HG02981 (cell line): ENCODE measurements at regions not wholly inside any gene's neighbourhood (a gene's known extent, or its start where the extent isn't known, plus 50 kb on each side); places are given as distances from the start of the nearest gene placed in this dataset.
"Not testable (repeated sequence)": the region's sequence is repeated elsewhere in the genome, so short reads cannot be mapped to it uniquely, and the experiment has no call there.

Experiments used
- ATAC-seq: cut with Tn5 transposase; IDR thresholded peaks from one replicate; pipeline ENCODE4 v1.9.1; 2021; ENCODE audit warnings: mild to moderate bottlenecking, moderate library complexity; ENCODE audit not compliant: unreplicated experiment

DNA sequence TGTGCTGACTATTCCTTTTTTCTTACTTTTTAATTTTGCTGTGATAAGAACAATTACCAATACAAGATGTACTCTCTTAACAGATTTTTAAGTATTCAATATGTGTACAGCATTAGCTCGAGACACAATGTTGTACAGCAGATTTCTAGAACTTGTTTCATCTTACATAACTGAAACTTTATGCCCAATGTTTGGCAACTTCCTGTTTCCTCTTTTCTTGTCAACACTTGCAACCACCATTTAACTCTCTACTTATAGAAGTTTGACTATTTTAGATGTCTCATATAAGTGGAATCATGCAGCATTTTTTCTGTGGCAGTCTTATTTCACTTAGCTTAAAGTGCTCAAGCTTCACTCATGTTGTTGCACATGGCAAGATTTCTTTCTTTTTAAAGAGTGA lies 1426.8 kb downstream of the SLITRK5 start:
- no peak for ATAC-seq

DNA sequence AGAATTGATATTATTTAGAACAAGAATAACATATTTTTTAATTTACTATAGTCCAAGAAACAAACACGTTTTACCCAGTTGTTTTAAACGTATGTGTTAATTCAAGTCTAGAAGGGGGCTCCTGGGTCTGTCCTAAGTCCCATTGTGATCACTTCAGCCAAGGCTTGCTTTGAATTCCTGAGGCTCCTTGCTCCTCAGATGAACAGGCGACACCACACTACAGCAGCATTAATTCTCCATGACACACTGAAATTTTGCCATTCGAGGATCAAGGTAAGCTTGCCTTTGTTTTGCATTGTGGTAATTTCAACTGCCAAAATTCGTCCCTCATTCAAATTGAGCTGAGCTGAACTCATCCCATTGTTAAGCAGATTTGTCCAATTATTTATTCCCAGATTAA lies 1442.6 kb downstream of the SLITRK5 start:
- no peak for ATAC-seq

DNA sequence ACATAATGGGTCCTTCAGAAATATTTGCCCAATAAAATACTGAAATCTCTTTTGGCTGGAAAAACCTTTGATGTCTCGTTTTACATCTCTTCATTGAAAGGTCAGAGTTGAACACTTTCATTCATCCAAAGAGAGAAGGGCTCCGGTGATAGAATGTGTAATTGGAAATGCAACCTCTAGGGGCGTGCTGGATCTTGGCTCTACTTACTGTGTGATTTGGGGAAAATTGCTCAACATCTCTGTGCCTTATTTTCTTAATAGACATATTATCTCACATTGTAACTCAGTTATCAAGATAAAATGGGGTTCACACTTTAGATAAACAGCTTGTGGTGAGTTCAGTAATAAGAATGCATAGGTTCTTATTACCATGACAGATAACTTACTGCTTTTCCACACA lies 1444.1 kb downstream of the SLITRK5 start:
- ATAC-seq = no peak

DNA sequence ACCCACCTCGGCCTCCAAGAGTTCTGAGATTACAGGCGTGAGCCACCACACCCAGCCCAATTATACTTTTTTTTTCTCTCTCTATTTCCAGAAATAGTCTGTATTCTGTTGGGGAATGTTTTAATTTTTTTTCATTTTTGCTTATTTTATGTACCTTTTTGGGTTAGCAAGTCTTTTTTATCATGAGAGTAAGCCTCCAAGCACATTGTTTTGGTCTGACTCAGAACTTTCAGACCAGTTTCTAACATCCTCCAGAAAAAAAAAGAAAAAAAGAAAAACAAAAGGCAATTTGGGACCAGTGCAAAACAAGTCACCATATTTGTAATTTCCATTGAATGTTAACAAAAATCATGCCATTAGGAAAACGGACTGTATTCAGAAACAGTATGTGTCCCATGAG lies 1465.5 kb downstream of the SLITRK5 start:
- ATAC-seq = no peak

DNA sequence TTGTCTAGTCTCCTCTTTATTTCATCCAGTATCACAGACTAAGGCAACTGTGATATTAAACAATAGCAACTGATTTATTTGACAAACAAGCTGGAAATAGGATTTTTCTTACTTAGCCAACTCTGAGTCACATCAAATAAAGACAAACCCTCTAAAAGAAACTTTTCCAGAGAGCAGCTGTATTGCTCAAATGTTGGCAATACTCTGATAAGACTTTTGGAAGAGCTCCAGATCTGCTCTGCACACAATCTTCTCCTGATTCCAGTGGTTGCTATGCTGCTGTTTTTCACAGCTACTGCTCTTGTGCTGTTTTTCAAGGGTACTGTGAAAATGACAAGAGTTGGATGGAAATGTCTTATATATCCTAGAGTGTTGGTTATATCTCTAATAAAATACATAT lies 1479.2 kb downstream of the SLITRK5 start:
- ATAC-seq = no peak

DNA sequence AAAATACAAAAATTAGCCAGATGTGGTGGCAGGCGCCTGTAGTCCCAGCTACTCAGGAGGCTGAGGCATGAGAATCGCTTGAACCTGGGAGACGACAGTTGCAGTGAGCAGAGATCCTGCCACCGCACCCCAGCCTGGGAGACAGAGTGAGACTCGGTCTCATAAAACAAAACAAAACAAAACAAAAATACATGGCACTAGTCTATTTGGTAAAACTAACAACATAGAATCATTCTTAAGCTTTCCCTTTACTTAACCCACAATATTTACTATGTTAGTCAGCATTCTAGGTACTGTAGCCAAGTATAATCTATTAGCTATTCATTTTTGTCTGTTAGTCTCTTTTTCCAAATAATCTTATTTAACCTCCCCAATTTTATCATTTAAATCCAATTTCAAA lies 1482.8 kb downstream of the SLITRK5 start:
- no peak for ATAC-seq

DNA sequence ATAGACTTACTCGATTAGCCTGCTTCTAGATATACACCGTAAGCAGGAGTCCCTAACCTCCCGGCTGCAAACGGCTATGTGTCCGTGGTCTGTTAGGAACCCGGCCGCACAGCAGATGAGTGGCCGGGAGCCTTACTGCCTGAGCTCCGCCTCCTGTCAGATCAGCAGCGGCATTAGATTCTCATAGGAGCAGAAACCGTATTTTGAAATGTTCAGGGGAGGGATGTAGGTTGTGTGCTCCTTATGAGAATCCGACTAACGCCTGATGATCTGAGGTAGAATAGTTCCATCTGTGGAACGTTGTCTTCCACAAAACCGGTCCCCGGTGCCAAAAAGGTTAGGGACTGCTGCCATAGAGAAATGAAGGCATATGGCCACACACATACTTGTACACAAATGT lies 1491.9 kb downstream of the SLITRK5 start:
- ATAC-seq = no peak

DNA sequence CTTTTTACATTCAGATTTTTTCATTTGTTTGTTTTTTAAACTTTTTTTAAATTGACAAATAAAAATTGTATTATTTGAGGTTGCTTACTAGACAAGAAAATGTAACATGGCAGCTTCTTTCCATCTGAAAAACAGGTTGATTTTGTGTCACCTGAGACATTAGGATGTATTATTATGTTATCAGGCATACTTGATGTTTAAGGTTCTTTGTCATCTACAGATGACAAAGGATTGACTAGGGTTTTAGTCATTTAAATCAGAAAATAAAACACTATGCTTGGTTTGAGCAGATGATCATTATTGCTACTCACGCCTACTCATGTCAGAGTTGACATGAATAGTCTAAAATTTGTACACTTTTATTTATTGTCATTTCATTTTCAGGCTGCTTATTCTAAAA lies 1494.5 kb downstream of the SLITRK5 start:
- no peak for ATAC-seq

DNA sequence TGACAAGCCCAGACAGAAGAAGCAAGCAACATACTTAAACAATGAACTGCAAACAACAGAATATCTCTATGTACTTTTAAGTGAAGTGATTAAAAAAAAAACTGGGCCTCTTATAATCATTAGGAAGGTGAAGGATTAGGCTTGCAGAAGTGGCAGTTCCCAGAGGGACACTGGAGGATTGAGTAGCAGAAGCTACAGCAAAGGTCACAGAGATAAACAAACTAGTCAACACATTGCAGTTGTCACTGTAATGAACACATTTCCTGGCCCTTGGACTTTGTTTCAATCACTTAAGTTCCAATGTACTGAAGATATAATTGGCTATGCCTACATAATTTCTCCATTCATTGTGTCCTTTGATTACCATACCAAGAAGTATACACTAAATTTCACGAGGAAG lies 1498.8 kb downstream of the SLITRK5 start:
- no peak for ATAC-seq

DNA sequence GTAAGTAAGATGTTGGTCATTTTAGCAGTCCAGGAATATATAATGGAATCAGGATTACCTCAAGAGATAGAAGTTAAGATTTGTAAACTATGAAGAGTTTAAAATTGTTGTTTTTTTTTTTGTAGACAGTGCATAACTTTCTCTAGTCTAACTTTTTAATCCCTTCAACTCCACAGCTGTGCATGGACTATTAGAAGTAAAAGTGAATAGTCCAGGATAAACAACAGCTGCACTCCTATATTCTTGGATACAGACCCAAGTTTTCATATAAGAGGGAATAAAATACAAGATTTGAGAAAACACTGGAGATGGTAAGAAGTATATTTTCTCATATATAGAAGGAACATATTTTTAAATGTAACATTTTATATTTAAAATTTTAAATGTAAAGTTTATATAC lies 1509.9 kb downstream of the SLITRK5 start:
- ATAC-seq = no peak

DNA sequence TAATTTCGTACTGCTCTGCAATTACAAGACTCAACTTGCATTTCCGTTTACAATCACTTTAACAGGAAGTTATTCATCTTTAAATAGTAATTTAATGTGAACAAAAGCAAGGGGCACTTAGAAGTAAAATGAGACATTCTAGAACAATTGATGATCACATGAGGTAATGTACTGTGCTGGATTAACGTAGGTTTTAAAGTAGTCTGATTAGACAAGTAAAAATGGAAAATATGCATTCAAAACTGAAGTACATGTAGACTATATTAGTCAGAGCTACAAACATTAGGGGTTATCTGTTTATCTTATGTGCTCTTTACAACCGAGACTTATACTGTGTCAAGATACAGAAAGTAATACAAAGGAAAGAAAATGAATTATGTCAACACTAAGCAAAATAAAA lies 1528.0 kb downstream of the SLITRK5 start:
- ATAC-seq = no peak

DNA sequence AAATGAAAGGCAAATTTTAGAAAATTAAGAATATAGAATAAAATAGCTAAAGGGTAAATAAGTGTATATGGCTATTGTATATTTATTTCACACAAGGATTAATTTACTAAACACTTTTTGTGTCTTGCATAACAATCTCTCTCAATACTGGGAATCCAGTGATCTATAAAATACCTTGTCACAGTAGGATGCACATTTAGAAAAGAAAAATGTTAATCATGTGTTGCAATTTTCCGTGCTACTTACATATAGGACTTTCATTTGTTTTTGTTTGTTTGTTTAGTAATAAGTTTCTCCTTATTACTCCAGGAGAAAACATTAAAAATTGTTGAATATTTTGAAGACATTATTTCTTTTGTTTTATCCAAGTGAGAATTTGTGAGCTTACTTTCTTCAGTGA lies 1533.3 kb downstream of the SLITRK5 start:
- ATAC-seq = no peak

DNA sequence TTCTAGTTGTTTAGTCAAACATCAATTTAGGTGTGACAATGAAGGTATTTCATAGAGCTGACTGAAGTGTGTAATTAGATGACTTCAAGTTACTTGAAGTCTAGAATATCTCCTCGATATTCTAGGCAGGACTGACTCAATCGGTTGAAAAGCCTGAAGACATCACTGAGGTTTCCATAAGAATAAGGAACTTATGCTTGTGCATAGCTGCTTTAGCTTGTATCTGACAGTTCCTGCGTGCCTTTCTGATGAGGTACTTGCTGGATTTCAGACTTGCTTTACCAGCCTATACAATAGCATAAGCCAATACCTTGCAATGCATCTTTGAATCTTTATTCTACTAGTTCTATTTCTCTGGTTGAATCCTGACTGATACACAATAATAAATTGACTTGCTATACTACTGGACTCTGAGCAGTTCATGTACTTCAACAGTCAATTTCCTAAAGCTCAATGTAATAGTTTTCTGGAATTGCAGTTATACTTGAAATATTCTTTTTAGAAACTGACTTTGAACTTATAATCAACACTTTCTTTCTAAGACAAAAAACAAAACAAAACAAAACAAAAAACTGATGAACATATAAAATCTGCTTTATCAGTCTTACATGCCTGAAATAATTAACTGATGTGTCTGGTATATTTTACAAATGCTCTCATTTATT lies 1534.8 kb downstream of the SLITRK5 start:
- ATAC-seq = no peak

DNA sequence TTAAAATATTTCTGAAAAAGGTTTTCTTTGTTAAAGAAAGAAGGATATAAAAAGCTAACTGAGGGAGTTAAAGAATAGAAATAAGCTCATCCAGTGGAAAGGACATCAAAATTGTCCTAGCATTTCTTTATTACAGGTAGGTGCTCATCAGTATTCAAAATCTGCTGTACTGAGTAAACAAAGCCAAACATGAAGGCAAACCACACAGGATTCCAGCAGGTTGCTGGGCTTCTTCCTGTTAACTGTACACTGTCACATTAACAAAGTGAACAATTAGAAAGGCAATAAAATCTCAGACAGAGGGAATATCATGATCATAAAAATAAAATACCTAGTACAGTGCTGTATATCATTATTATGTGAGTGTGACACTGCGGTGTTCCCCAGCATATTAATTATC lies 1541.0 kb downstream of the SLITRK5 start:
- ATAC-seq = no peak

DNA sequence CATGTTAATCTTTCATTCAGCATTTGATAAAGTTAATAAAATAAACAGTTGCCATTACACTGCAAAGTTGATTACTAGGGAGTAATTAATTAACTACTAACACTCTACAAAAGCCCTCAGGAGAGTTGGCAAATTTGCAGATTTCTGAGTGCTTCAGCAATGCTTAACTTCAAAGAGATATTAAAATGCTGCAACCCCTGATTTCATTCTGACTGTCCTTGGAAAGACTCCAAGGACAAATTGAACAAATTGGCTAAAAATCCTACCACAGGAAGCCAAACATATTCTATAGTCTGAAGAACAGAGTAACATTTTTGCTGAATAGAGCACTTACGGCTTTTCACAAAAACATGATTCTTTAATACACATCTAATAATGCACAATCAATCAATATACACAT lies 1543.0 kb downstream of the SLITRK5 start:
- ATAC-seq = no peak

DNA sequence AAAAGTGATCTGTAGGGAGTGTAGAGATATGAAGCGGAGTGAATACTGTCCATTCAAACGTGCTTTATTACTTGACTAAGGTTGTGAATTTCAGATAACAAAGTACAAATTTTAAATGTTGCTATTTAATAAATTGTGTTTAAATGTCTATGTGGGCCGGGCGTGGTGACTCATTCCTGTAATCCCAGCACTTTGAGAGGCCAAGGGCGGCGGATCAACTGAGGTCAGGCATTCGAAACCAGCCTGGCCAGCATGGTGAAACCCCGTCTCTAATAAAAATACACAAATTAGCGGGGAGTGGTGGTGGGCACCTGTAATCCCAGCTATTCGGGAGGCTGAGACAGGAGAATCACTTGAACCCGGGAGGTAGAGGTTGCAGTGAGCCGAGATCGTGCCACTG lies 1544.1 kb downstream of the SLITRK5 start:
- ATAC-seq = not testable (repeated sequence)

DNA sequence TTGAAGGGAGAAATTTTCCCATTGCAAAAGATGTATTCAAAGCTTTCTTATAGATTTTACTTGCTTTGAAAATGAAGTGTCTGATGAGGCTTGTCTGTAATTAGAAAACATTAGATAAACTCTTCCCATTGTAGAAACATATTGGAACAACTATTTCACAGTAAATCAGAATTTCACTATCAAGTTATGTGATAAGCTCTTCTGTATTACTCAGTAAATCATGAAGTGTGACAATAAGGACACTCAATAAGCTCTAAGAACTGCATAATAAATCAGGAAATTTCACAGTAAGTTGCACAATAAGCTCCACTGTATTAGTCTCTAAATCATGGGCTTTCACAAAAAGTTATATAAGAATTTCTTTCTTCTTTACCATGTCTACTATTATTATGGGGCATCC lies 1546.6 kb downstream of the SLITRK5 start:
- ATAC-seq = no peak

DNA sequence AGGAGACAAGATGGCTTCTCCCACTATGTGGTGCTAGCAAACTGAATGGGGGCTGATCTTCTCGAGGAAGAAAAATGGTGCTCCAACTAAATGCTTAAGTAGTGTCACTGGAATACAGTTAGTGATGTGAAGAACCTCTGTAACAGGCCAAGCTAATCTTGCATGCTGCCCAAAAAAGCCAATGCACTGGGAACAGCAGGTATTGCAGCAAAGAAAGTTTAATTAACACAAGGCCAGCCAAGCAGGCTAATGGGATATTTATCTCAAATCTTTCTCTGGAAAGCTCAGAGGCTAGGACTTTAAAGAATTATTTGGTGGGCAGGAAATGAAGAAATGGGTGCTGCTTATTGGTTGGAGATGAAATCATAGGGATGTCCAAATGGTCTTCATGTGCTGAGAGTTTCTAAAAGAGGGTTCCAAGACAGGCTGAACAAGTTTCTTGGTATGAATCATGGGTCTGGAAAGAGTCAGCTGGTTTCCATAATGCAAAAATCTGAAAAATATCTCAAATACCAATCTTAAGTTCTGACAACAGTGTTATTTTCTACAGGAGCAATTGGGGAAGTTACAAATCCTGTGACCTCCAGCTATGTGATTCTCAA lies 1550.5 kb downstream of the SLITRK5 start:
- no peak for ATAC-seq

DNA sequence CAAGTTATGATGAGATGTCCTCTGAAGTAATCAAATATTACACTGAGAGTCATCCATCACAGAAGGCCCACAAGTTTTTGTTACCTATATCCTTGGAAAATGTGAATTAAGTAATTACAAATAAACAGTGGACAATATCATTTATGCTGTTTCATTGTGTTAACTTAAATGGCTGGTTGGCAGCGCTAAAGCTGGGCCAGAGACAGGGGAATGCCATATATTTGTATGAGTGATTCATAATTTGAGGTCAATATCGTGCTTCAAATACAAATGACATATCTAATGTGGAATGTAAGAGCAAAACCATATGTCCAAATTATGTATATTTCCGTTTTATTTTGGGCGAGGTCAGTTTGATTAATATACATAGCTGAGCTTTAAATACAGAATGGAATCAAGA lies 1556.2 kb downstream of the SLITRK5 start:
- ATAC-seq = no peak

DNA sequence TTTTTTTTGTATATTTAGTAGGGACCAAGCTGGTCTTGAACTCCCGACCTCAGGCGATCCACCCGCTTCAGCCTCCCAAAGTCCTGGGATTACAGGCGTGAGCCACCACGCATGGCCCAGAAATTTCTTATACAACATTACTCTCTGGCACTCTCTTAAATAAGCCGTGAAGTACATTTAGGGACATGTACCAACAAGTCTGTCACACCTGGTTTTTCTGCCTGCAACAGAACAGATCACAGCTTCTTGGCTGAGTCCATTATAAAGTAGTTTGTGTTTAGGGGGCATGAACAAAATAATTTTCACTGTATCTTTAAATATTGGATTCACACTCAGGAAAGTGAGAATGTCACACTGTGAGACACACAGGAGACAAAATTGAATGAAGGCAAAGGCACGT lies 1567.3 kb downstream of the SLITRK5 start:
- ATAC-seq = no peak

DNA sequence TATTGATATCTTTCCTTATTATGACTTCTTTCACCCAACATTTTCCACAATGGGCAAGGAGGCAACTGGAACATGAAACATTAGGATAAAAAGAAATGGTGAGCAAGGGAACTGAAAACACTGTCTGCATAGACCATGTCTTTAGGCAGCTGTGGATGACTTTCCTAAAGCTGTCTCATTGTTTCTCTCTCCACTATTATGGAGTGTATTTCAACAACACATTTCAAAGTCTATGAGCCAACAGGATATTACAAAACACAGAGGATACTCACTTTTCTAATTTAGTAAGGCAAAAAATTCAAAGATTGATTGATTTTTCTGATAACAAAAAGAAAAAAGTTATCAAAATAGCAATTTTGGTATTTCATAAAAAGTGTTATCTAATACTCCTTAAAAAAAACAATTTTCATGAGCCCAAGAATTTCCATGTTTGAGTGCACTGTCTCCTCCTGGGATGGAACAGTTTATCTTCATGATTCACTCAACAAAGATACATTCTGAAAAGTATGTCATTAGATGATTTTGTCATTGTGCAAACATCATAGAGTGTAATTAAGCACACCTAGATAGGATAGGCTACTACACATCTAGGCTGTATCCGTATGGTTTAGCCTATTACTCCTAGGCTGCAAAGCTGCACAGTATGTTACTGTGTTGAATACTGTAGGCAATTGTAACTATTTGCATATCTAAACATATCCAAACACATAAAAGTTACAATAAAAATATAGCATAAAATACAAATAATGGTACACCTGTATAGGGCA lies 1568.4 kb downstream of the SLITRK5 start:
- no peak for ATAC-seq

DNA sequence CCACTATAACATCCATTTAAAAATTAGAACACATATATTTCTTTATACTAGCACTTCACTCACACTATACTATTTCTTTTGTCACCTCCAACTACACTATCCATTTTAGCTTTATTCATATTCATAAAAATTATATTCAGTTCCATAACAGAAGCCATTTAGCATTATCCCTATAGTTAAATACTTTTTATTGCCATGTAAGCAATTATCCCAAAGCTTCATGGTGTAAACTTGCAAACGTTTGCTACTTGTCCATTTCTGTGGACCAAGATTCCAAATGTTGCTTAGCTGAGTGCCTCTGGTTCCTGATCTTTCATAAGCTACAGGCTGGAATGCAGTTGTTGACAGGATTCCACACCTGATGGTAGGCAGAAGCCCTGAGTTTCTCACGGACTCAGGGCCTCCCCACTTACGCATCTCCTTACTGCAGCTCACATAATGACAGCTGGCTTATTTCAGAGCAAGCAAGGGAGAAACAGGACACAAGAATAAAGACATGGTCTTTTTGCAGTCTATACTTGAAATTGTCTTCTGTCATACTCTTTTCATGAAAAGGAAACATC lies 1584.8 kb downstream of the SLITRK5 start:
- no peak for ATAC-seq
